K562 (cell line): ENCODE measurements at regions not wholly inside any gene's neighbourhood (a gene's known extent, or its start where the extent isn't known, plus 50 kb on each side); places are given as distances from the start of the nearest gene placed in this dataset.

ENCODE experiments used
- ELF1 ChIP-seq: fragments of 200-800 bp; sonication (Bioruptor generic); IDR thresholded peaks from 2 replicates; pipeline ENCODE4 v1.6.1; 2016; ENCODE audit warnings: missing genetic modification characterization, missing compliant biosample characterization
- ETV5 ChIP-seq: sonication (generic); formaldehyde crosslinking; IDR thresholded peaks from 2 replicates; pipeline ENCODE4 v1.4.0; 2020; ENCODE audit warnings: low read depth, mild to moderate bottlenecking, missing genetic modification reagents
- HDAC8 ChIP-seq: fragments of 450-650 bp; IDR thresholded peaks from 2 replicates; pipeline ENCODE4 v1.6.1; 2016; ENCODE audit warnings: mild to moderate bottlenecking, missing genetic modification characterization, moderate library complexity, missing compliant biosample characterization
- KDM5B ChIP-seq: fragments of 200-600 bp; sonication (generic); IDR thresholded peaks from 2 replicates; pipeline ENCODE4 v1.6.1; 2012; ENCODE audit warnings: low read depth, mild to moderate bottlenecking, moderate library complexity, low read length, control low read depth, inconsistent platforms; ENCODE audit not compliant: insufficient replicate concordance
- KLF16 ChIP-seq: IDR thresholded peaks from 2 replicates; pipeline ENCODE4 v1.6.1; 2016; ENCODE audit warnings: antibody characterized with exemption
- MLLT1 ChIP-seq, 2 experiments: fragments of 450-650 bp; IDR thresholded peaks; 2 replicates each; pipeline ENCODE4 v1.6.1; 2016
- MYBL2 ChIP-seq, 2 experiments: fragments of 450-650 bp in 1 of 2; sonication (generic) in 1 of 2; formaldehyde crosslinking in 1 of 2; IDR thresholded peaks; 2 replicates each; pipeline versions ENCODE4 v1.6.1 to v1.8.1; 2017 to 2022; ENCODE audit warnings: borderline replicate concordance in 1 of 2, inconsistent platforms in 1 of 2, low read depth in 1 of 2, mild to moderate bottlenecking in 1 of 2, missing genetic modification reagents in 1 of 2, moderate library complexity in 1 of 2
- MYC ChIP-seq, 2 experiments: fragments of 250-450 bp in 1 of 2; sonication (Bioruptor Pico) in 1 of 2; IDR thresholded peaks; 2 replicates each; pipeline versions ENCODE4 v1.5.1 to v1.6.1; 2012 to 2021; ENCODE audit warnings: low read depth in 2 of 2, borderline replicate concordance in 1 of 2, improper control_type of control experiment in 1 of 2, low read length in 1 of 2, mild to moderate bottlenecking in 1 of 2, moderate library complexity in 1 of 2
- POLR2H ChIP-seq: IDR thresholded peaks from 2 replicates; pipeline ENCODE4 v1.6.1; 2016; ENCODE audit warnings: missing genetic modification characterization, low read depth, mild to moderate bottlenecking, control low read depth, missing compliant biosample characterization, moderate library complexity
- SPI1 ChIP-seq: IDR thresholded peaks from 2 replicates; pipeline ENCODE4 v1.6.1; 2011; ENCODE audit warnings: low read depth, low read length, control low read depth, borderline replicate concordance
- TARDBP ChIP-seq: fragments of 450-650 bp; IDR thresholded peaks from 2 replicates; pipeline ENCODE4 v1.6.1; 2016
- VEZF1 ChIP-seq: fragments of 200-800 bp; sonication (Bioruptor generic); IDR thresholded peaks from 2 replicates; pipeline ENCODE4 v1.6.1; 2017; ENCODE audit warnings: missing genetic modification characterization, missing compliant biosample characterization
- YY1 ChIP-seq, 3 experiments: IDR thresholded peaks; 2 replicates each; pipeline ENCODE4 v1.6.1; 2011; ENCODE audit warnings: low read length in 2 of 3, mild to moderate bottlenecking in 2 of 3, moderate library complexity in 2 of 3, borderline replicate concordance in 1 of 3, control low read depth in 1 of 3, low read depth in 1 of 3; ENCODE audit not compliant: insufficient read depth in 3 of 3, insufficient replicate concordance in 2 of 3, control insufficient read depth in 1 of 3, insufficient read length in 1 of 3; ENCODE audit errors: extremely low read depth in 1 of 3
- ZNF766 ChIP-seq: fragments of 200-800 bp; sonication (Bioruptor generic); conservative IDR thresholded peaks from 2 replicates; pipeline ENCODE4 v1.6.1; 2016; ENCODE audit warnings: missing genetic modification characterization, missing compliant biosample characterization

GRCh38 chr6:144543006-144543871, 258.1 kb downstream of the UTRN start (continued):
- TF ChIP-seq VEZF1 (peak; percentile 60), POLR2H (tag) (peak; percentile 54; the same call in 1 of the 2 replicates), TARDBP (0 out of 2 replicates have a peak, but pooled peaks have one; percentile 28), MYBL2 (IDR thresholded peaks at IDR 0.05; ENCODE audit: low read depth) (peak; percentile 65; the same call in 1 of the 2 replicates), MYBL2 (CRISPR knock-in tag; IDR thresholded peaks at IDR 0.05; ENCODE audit: borderline replicate concordance) (no peak), SPI1 (peak; percentile 58), ETV5 (CRISPR knock-in tag) (0 out of 2 replicates have a peak, but pooled peaks have one; percentile 30), KDM5B (no peak), MYC (IDR thresholded peaks at IDR 0.05; ENCODE audit: low read depth, low read length) (peak; percentile 46; the same call in 1 of the 2 replicates), MYC (CRISPR knock-in tag; IDR thresholded peaks at IDR 0.05; ENCODE audit: borderline replicate concordance, low read depth) (no peak), HDAC8 (tag) (no peak), YY1 (IDR thresholded peaks at IDR 0.05; ENCODE audit: borderline replicate concordance in 1 of 3, control insufficient read depth in 1 of 3, extremely low read depth in 1 of 3, insufficient read depth in 3 of 3, insufficient read length in 1 of 3, insufficient replicate concordance in 2 of 3, low read depth in 1 of 3, low read length in 2 of 3) (peak in 1 of 3 experiments; percentile 62), KLF16 (peak; percentile 78), ZNF766 (CRISPR knock-in tag) (peak; percentile 79; the same call in 1 of the 2 replicates), MLLT1 (IDR thresholded peaks at IDR 0.05) (peak; percentile 83 to 99), ELF1 (tag) (peak; percentile 48; the same call in 1 of the 2 replicates)
- TF ChIP-seq, all 486 proteins: peak for 173
